ENCODE measurements at regions not wholly inside any gene's neighbourhood (a gene's known extent, or its start where the extent isn't known, plus 50 kb on each side); places are given as distances from the start of the nearest gene placed in this dataset.
A peak's percentile ranks its signal among the peaks of the same experiment; 100 is the strongest.

- Histone ChIP-seq H3K36me3 (ENCODE audit: insufficient read depth, low read length) (no peaks in the 10 kb centered on the region), H3K27ac (ENCODE audit: low read depth in 1 of 2, low read length in 2 of 2) (no peak overlapping the region), H3K4me3 (ENCODE audit: low read length) (no peak overlapping the region), H3K4me1 (ENCODE audit: insufficient read depth, low read length) (no peaks in the 10 kb centered on the region), H3K9me3 (ENCODE audit: control insufficient read depth in 1 of 2, insufficient read depth in 1 of 2, low read length in 2 of 2) (peaks cover 0 to 5% of the 10 kb centered on the region in 2 experiments), H3K27me3 (ENCODE audit: control insufficient read depth in 1 of 2, insufficient read depth in 2 of 2, low read length in 2 of 2) (no peaks in the 10 kb centered on the region)
- H3K4me3 Mint-ChIP-seq, result no peak overlapping the region
- H3K9me3 Mint-ChIP-seq, result peaks cover 3% of the 10 kb centered on the region
- TF ChIP-seq CTCF (IDR thresholded peaks at IDR 0.05), result no peak
- H3K27me3 Mint-ChIP-seq, result peaks cover 10% of the 10 kb centered on the region
- ATAC-seq (ENCODE audit: poor library complexity) (no peak), DNase-seq (no peak)
- CTCF ChIA-PET, result no interaction called here
- H3K36me3 Mint-ChIP-seq (ENCODE audit: low read depth), result no peaks in the 10 kb centered on the region
- POLR2A ChIA-PET, result no interaction called here
- intact Hi-C loops (cut with DNase I, micrococcal nuclease), result no loop called here
- H3K27ac Mint-ChIP-seq, result no peak overlapping the region
- no peaks in the 10 kb centered on the region for H3K4me1 Mint-ChIP-seq (ENCODE audit: low read depth)
These were observed 183.8 kb upstream of the TCF21 start for GRCh38 chr6:133705066-133705465.

- Mint-ChIP-seq H3K9me3 (peaks cover under 1% of the 10 kb centered on the region), H3K36me3 (ENCODE audit: low read depth) (no peaks in the 10 kb centered on the region), H3K4me1 (ENCODE audit: low read depth) (no peaks in the 10 kb centered on the region), H3K27ac (no peak overlapping the region), H3K27me3 (peaks cover 9% of the 10 kb centered on the region), H3K4me3 (no peak overlapping the region)
- Histone ChIP-seq H3K4me1 (ENCODE audit: insufficient read depth, low read length) (no peaks in the 10 kb centered on the region), H3K27me3 (ENCODE audit: control insufficient read depth in 1 of 2, insufficient read depth in 2 of 2, low read length in 2 of 2) (no peaks in the 10 kb centered on the region), H3K27ac (ENCODE audit: low read depth in 1 of 2, low read length in 2 of 2) (no peak overlapping the region), H3K36me3 (ENCODE audit: insufficient read depth, low read length) (no peaks in the 10 kb centered on the region), H3K4me3 (ENCODE audit: low read length) (no peak overlapping the region), H3K9me3 (ENCODE audit: control insufficient read depth in 1 of 2, insufficient read depth in 1 of 2, low read length in 2 of 2) (peaks cover 0 to 5% of the 10 kb centered on the region in 2 experiments)
- intact Hi-C loops (cut with DNase I, micrococcal nuclease), result no loop called here
- no peak for ATAC-seq (ENCODE audit: poor library complexity)
- ChIA-PET POLR2A (no interaction called here), CTCF (no interaction called here)
- no peak for DNase-seq
- TF ChIP-seq CTCF (IDR thresholded peaks at IDR 0.05), result no peak
These were observed 183.2 kb upstream of the TCF21 start for GRCh38 chr6:133705731-133706130.

- ChIA-PET POLR2A (no interaction called here), CTCF (no interaction called here)
- ATAC-seq (ENCODE audit: poor library complexity) (peak; percentile 51), DNase-seq (peak in 3 of 14 experiments; percentile 6 to 44 (median 7))
- Histone ChIP-seq H3K27me3 (ENCODE audit: control insufficient read depth in 1 of 2, insufficient read depth in 2 of 2, low read length in 2 of 2) (no peaks in the 10 kb centered on the region), H3K27ac (ENCODE audit: low read depth in 1 of 2, low read length in 2 of 2) (no peak overlapping the region), H3K4me1 (ENCODE audit: insufficient read depth, low read length) (no peaks in the 10 kb centered on the region), H3K36me3 (ENCODE audit: insufficient read depth, low read length) (no peaks in the 10 kb centered on the region), H3K4me3 (ENCODE audit: low read length) (no peak overlapping the region), H3K9me3 (ENCODE audit: control insufficient read depth in 1 of 2, insufficient read depth in 1 of 2, low read length in 2 of 2) (peaks cover 0 to 5% of the 10 kb centered on the region in 2 experiments)
- Mint-ChIP-seq H3K27ac (no peak overlapping the region), H3K36me3 (ENCODE audit: low read depth) (no peaks in the 10 kb centered on the region), H3K9me3 (no peaks in the 10 kb centered on the region), H3K27me3 (peaks cover 5% of the 10 kb centered on the region), H3K4me1 (ENCODE audit: low read depth) (no peaks in the 10 kb centered on the region), H3K4me3 (no peak overlapping the region)
- intact Hi-C loops (cut with DNase I, micrococcal nuclease), result no loop called here
- TF ChIP-seq CTCF (IDR thresholded peaks at IDR 0.05), result no peak
These were observed 181.5 kb upstream of the TCF21 start for GRCh38 chr6:133707456-133707855.
